ENCODE measurements at regions not wholly inside any gene's neighbourhood (a gene's known extent, or its start where the extent isn't known, plus 50 kb on each side); places are given as distances from the start of the nearest gene placed in this dataset.

DNA sequence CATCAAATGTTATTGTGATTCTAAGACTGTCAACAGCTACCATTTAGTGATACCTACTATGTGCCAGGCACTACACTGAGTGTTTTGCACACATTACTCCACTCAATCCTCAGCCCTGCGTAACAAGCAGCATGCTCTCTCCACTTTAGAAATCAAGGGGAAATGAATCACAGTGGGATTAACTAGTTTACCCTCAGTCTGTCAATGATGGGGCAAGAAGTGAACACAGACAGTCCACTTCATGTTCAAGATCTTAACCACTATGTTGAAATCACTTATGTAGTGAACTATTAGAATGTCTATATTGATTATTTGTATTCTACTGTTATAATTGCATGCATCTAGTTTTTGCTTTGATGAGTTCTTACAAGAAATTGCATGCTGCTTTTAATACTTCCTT, 165.3 kb downstream of the LTN1 start:
- DNase-seq (ENCODE audit: low spot score), result no peak

DNA sequence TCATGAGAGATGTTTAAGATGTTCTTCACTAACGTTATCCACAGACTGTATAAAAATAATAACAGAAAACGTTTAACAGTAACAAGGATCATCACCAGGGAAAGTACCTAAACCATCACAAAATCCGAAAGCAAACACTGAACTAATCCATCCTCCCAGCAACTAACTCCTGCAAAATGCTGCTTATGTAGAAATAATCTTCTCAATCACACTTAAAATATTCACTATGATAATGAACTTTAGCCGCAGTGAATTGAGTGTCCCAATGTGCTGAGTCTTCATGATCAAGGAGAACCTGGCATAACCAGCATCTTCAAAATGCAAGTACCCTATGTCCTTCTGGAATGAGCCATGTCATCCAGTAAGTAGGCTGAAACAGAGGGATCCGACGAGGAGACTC, 166.1 kb downstream of the LTN1 start:
- DNase-seq (ENCODE audit: low spot score), result no peak

DNA sequence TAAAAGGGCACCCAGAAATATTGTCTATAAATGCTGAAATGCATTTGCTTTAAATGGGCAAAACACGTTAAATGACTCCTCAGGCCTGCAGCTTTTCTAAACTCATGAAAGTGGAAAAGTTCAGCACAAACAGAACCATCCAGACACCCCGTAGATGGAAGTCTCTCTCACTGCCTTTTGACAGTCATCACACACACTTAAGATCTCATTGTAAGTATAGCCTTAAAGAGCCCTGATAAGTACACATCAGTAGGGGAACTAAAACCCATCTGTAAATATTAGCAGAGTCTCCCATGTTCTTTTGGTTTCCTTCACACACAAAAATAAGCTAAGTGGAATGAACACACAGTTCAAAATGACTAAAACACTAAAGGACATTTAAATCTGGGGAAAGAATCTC, 166.7 kb downstream of the LTN1 start:
- no peak for DNase-seq (ENCODE audit: low spot score)

DNA sequence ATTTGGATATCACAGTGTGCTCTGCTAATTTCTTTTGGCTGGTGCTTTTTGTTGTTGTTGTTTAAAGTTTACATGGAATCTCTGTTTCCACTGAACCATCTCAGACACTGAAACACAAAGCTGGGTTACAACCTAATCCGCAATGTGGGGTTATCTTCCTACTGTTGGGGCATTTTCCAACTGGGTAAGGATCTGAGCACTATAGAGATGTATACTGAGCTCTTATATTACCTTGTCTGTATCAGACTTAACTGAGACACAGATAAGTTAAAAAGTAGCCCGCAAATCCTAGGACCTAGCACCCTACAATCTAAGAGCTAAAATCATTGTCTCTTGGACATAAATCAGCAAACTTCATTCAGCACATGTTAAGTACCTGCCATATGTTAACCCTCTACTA, 169.2 kb downstream of the LTN1 start:
- no peak for DNase-seq (ENCODE audit: low spot score)

DNA sequence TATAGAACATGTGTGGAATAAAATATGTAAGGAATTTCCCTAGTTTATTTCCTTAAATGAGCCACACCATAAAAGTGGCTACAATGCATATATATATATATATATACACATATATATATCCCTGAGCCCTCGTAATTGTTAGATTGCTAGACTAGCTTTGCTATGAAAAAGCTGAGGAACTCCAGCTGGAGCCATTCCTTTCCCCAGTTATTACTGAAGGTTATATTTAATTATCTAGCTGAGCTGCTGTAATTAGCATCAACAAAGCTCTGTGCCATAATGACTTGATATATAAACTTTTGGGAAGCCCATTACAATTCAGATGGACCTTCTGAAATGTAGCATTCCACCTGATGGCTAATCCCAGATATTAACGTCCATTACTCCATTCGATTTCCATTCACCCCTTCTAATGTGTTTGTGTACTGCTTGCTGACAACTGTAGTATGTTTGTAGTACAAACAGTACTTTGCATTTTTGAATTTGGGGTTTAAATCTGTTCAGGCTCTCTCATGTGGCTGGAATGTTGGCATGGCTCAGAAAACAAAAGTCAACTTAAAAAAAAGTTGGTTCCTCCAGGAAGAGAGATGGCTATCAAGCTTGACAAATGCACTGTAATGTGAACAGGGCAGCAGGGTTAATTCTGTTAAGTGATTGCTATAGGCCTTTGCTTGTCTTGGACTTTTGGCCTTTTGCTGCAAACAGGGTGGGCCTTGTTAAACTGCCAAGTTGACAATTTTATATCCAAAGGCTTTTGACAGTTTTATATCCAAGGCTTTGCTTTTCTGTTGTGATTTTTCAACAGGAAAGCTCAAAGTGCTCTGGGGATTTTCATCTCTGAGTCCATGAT, 170.0 kb downstream of the LTN1 start:
- no peak for DNase-seq (ENCODE audit: low spot score)

DNA sequence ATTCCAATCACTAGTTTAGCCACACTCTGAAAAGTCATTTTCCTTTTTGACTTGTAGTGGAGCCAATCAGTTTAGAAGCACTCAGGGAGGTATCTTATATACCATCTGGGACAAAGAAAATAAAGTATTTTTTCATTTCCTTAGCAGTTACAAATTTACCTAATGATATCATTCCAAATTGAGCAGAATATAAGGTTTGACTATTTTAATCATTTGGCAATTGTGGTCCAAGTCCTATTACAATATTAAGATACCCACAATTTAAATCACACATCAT, 170.6 kb downstream of the LTN1 start:
- no peak for DNase-seq (ENCODE audit: low spot score)

DNA sequence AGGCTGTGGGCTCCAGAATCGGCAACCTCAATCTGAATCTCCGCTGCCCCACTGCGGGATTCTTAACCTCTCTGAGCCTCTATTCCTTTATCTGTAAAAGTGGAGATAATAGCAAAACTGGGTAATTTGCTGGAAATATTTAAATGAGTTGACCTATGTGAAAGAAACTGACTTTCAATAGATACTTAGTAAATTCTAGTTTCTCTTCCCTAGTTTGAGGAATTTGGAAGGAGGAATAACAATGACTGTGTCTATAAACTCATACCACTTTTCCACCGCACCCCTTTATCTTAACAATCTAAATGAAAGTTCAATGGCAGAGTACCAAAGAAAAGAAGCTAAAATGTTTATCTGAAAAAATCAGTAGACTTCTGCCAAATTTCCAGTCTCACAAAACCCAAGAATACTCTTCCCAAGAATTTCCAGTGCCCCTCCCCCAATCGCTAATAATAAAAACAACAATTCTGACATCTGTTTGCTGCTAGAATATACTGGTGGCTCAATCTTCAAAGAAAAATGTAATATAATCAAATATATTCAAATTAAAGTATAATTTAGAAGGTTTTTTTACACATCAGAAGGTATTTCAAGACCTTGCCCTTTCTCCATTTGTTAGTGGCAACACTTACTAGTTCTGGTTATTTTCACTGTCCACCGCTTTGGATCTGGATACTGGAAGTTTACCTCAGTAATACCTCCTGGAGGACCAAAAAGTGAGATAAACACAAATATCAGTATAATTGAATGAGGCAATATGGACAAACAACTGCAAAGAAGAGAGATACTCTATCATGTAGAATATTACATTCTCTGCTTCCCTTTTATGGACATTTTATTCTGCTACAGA, 171.2 kb downstream of the LTN1 start:
- no peak for DNase-seq (ENCODE audit: low spot score)

DNA sequence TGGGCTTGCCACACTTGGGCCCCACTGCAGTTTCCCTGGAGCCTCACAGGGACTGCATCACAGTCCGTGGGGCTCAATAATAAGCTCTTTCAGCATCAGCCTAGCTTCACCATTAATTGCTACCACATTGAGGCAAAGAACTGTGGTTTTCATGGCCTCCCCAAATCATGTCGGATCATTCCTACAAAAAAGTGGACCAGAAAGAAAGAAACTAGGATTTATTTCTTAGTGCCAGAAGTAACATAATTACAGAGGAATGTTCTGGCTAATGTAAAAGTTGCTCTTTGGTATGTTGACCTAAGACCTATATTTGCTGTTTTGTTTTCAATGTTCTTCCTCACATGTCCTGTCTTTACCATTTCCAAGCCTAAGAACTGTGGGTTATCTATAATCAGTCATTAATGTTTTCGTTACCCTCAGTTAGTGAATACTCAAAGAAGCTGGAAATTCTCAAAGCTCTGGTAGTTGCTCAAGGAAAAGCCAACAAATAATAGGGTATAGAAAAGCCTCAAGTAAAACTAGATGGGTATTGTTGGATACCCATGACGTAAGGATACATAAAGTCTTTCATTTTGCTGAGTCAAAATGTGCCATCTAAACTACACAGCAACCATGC, 173.9 kb downstream of the LTN1 start:
- no peak for DNase-seq (ENCODE audit: low spot score)

DNA sequence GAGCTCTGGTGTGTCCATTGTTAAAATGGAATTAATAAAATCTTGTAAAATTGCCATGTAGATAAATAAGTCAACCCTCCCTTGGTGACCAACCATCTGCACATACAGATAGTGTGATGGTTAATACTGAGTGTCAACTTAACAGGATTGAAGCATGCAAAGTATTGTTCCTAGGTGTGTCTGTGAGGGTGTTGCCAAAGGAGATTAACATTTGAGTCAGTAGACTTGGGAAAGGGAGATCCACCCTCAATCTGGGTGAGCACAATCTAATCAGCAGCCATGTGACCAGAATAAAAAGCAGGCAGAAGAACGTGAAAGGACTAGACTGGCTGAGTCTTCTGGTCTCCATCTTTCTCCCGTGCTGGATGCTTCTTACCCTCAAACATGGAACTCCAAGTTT, 174.8 kb downstream of the LTN1 start:
- DNase-seq (ENCODE audit: low spot score), result no peak

DNA sequence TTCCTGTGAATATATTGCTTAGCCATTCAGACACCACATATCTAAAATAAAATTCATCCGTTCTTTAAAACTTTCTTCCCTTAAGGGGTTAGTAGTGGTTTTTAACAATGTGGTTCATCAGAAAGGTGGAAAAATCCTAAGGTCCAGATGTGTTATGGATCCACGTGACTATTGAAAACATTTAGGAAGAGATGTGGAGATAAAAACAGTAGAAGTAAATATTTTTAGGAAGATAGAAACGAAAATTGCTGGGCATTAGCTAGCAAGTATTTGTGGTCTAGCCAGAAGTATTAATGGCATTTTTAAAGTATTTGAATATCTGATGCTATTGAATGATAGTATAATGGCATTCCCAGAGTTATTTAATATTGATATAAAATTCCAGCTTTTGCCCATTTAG, 180.8 kb downstream of the LTN1 start:
- DNase-seq (ENCODE audit: low spot score), result no peak

DNA sequence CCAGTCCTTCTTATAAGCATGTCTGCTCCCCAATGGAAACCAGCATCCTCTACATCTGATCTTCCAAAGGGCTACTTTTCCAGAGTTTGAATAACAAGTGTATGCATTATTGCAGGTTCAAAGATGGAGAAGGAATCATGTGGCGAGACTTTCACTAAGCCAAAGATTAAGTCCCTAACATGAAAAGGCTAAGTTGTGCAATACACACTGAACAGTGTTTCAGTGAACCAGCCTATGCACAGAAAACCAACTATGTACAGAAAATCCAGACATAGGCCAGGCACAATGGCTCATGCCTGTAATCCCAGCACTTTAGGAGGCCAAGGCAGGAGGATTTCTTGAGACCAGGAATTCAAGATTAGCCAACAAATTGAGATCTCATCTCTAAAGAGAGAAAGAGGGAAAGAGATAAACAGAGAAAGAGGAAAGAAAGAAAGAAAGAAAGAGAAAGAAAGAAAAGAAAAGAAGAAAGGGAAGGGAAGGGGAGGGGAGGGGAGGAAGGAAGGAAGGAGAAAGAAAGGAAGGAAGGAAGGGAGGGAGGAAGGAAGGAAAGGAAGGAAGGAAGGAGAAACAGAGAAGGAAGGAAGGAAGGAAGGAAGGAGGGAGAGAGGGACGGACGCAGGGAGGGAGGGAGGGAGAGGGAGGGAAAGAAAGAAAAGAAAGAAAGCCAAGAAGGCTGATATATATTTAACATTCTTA, 181.7 kb downstream of the LTN1 start:
- DNase-seq (ENCODE audit: low spot score), result no peak

DNA sequence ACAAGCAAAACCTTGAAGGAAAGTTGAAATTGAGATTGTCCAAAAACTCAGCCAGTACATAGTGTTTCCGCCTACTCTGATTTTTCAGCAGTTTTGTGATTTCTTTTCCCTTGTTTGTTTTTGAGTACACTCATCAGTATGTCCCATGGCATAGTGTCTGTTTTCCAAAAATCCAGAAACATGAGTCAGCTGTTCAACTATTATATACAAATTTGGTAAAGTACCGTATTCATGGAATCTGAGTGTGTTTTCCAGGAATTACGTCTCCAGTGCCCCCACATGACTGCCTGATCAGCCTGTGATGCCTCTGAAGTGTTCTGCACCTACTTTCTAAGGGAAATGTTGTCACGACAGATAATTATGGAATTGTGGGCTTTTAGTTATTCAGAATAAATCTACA, 186.8 kb downstream of the LTN1 start:
- no peak for DNase-seq (ENCODE audit: low spot score)

DNA sequence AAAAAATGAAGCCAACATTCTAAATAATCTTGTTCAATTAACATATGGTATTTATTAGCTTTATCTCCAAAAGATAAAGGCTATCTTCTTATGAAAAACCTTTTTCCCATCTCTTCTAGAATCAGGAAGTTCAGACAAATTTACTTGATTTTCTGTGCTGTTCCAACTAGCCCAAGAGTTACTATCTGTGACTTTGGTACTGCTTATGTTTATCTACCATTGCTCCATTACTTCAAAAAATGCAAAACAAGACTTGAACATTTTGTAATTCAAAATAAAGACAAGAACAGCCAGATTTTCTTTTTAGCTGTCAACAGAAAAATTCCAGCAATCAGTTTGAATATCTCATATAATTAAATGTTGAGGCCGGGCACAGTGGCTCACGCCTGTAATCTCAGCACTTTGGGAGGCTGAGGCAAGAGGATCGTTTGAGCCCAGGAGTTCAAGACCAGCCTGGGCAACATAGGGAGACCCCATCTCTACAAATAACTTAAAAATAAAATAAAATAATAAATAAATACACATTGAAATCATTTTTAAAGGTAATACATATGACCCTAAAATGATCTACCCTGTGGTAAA, 188.5 kb downstream of the LTN1 start:
- no peak for DNase-seq (ENCODE audit: low spot score)

DNA sequence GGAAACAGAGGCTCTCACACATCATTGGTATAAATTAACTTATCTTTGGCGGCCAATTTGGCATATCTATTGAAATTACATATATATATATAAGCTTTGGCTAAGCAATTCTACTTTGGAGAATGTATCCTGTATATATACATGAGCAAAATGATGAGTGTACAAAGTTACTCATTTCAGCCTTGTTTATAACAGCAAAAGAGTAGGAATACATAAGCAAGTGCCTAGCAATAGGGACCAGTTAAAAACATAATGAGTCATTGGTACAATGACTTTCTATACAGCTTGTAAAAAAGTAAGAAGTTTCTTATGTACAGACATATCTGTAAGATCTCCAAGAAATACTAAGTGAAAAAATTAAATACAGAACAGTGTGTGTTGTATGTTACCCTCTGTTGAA, 190.8 kb downstream of the LTN1 start:
- no peak for DNase-seq (ENCODE audit: low spot score)

DNA sequence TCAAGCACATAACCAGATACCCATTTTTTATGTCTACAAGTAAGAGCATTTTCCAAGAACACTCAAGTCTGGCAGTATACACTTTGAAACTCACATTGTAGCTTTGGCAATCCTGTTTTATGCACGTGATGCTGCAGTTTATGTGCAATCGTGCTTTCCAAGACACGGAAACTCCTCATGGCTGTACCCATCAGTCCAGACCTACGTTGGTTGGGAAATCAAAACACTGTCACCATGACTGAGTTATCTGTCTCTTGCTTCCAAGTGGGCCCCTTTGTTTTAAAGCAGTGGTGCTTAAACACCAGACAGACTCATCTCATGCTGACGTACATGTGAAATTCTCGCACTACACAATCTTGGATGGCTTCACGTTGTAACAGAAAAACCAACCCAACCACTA, 192.8 kb downstream of the LTN1 start:
- no peak for DNase-seq (ENCODE audit: low spot score)

DNA sequence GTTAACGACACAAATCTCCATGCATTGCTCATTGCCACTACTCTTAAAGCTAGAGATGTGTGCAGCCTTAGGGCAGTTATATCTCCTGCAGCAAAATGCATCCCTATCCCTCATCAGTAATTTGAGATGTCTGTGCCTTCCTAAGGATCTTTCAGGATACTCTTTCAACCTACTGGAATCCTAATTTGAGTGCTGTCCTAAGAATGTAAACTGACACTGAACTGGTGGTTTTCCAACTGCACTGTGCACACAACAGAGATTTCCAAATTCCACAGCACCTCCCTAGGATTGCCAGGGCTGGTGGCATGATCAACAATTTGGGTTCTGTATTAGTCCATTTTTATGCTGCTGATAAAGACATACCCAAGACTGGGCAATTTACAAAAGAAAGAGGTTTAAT, 193.9 kb downstream of the LTN1 start:
- DNase-seq (ENCODE audit: low spot score), result no peak

DNA sequence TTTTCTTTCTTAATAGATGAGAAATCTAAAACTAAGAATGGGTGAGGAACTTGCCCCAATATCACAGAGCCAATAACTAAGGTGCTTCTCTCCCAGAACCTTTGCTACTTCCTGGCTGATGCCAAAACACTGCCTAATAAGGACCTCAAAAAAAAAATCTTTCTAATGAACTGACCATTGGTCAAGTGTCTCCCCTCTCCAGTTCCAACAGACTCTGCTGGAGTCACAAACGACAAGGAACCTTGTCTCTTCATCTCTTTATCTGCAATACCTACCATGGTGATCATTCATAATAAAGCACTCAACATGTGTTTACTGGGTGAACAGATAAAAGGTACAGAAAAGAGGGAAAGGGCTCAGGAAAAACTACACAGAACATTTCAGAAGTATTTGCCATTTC, 197.4 kb downstream of the LTN1 start:
- DNase-seq (ENCODE audit: low spot score), result no peak

DNA sequence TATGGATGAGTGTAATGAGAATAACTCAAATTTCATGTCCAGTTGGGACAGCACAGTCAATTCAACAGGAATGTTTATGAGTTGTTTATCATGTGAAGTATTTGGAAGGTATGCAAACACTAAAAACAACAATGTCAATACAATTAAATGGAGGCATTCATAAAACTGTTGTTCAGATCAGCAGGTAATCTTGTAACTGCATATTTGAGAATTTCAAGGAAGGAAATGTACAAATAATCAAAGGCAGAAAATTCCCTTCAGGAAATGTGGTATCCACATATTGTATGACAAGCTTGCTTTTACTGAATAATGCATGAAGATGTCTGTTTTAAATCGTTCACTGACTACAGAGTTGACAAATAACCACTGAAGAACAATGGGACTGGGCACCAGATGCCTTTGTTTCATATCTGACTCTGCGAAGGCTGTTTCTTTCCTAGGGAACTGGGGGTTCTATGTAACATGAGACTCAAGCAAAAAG, 198.3 kb downstream of the LTN1 start:
- no peak for DNase-seq (ENCODE audit: low spot score)

DNA sequence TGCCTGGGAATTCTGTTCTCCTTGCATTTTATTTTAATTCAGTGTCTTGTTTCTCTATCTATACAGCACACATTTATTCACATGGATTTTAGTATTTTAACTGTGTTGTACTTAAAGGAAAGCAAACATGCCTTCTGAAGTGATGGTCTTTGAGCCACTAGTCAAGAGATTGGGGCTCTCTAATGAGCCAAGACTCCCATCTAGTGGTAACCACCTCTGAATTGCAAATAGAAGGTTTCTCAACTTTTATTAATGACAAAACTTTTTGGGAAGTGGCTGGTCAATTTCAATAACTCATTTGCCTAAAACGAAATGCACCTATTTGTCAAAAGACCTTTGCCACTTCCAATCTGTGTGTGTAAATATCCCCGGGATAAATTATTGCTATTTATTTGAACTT, 199.6 kb downstream of the LTN1 start:
- DNase-seq (ENCODE audit: low spot score), result no peak

DNA sequence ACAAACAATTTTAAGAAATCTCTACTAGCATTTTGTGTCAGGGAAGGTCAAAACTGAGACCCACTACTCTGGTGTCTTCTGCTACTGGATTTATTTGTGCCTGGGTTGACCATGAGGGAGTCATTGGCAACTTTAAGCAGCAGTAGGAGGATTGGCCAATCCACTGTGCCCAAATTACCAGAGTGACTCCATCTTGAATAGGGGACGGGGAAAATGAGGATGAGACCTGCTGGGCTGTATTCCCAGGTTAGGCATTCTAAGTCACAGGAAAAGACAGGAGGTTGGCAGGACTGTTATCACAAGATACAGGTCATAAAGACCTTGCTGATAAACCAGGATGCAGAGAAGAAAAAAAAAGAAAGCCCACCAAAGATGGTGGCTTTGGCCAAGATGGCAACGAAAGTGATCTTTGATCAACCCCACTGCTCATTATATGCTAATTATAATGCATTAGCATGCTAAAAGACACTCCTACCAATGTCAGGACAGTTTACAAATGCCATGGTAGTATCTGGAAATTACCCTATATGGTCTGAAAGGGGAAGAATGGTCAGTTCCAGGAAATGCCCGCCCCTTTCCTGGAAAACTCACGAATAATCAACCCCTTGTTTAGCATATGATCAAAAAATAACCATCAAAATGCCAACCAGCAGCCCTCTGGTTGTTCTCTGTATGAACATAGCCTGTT, 200.9 kb downstream of the LTN1 start:
- no peak for DNase-seq (ENCODE audit: low spot score)

DNA sequence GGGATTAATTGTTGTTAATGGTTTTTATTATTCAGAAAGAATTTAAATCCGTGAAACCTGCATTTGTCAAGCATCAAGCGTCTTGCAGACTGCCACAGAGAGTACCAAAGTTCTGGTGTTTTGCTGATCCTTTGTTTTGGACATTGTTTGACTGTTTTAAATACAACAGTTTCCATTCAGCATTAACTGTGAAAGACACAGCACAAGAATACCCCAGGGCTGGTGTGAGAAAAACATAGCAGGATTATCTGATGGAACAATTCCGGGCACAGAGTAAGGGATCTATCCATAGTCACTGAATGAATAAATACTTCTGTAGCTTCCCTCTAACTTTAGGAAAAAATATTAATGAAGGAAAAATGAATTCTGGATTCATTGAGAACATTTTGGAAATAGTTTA, 202.3 kb downstream of the LTN1 start:
- no peak for DNase-seq (ENCODE audit: low spot score)

DNA sequence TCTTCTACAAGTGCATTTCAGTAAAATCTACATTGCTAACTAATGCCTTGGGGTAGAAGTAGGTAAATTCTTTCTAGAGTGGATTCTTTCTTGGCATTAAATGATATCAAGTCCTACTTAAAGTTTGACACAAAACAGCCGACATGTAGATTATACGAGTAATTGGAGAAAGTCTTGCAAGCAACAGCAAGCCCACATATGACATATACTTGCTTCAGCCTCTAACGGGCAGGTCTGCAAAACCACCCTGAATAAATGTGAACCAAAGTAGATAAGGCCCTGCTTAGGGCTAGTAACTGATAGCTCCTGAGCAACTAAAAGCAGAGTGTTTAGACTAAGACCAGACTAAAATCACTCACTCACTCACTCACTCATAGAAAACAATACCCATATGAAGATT, 203.2 kb downstream of the LTN1 start:
- no peak for DNase-seq (ENCODE audit: low spot score)
